B cell (primary cell): ENCODE measurements at regions not wholly inside any gene's neighbourhood (a gene's known extent, or its start where the extent isn't known, plus 50 kb on each side); places are given as distances from the start of the nearest gene placed in this dataset.

ENCODE experiments used
- ATAC-seq: fragments of 200-7000 bp; cut with Tn5 transposase; one replicate; pipeline ENCODE4 v1.10.0; 2021; ENCODE audit warnings: low read depth, mild to moderate bottlenecking, moderate number of reproducible peaks, moderate library complexity
- CTCF ChIA-PET: fragments of 350-600 bp; sonication (Branson Sonifier 250); formaldehyde crosslinking; loops from one replicate; lab custom pipeline; 2021; ENCODE audit warnings: antibody characterized with exemption, inconsistent platforms; lab: Charles Lee
- POLR2A ChIA-PET: fragments of 350-600 bp; sonication (Branson Sonifier 250); formaldehyde crosslinking; loops from one replicate; lab custom pipeline; 2021; ENCODE audit warnings: antibody characterized with exemption; lab: Charles Lee
- DNase-seq: peaks from one replicate; pipeline ENCODE4 v3.0.0; 2013
- H2AFZ ChIP-seq: 2 replicates; pipeline ENCODE4 v1.6.1; 2012; ENCODE audit warnings: mild to moderate bottlenecking, low read depth, low read length; ENCODE audit not compliant: insufficient read depth, poor library complexity, severe bottlenecking
- H3K27ac ChIP-seq, 2 donors: 1 replicate in 1 of 2; 2 replicates in 1 of 2; pipeline ENCODE4 v1.5.1; 2012 to 2013; ENCODE audit warnings: low read length in 2 of 2, mild to moderate bottlenecking in 2 of 2, moderate library complexity in 1 of 2
- H3K27me3 ChIP-seq, 4 experiments: fragments of 200-600 bp in 1 of 4; sonication (generic) in 1 of 4; replicated peaks in 1 of 4; 1 replicate in 2 of 4; 2 replicates in 2 of 4; pipeline versions ENCODE4 v1.6.1 to v1.7.0; 2013 to 2016; ENCODE audit warnings: low read length in 3 of 4, mild to moderate bottlenecking in 2 of 4, mixed read lengths in 1 of 4, moderate library complexity in 1 of 4; ENCODE audit not compliant: insufficient read depth in 4 of 4, control insufficient read depth in 3 of 4; ENCODE audit errors: control extremely low read depth in 1 of 4
- H3K36me3 ChIP-seq, 2 experiments: replicated peaks in 1 of 2; 1 replicate in 1 of 2; 2 replicates in 1 of 2; pipeline versions ENCODE4 v1.6.1 to v1.7.1; 2013; ENCODE audit warnings: low read length in 1 of 2; ENCODE audit not compliant: insufficient read depth in 2 of 2, control insufficient read depth in 1 of 2; ENCODE audit errors: control extremely low read depth in 1 of 2, extremely low read depth in 1 of 2
- H3K4me1 ChIP-seq, 2 donors: fragments of 200-600 bp in 1 of 2; sonication (generic) in 1 of 2; 1 replicate in 1 of 2; 2 replicates in 1 of 2; pipeline versions ENCODE4 v1.5.1 to v1.6.1; 2013 to 2017; ENCODE audit warnings: low read length in 2 of 2; ENCODE audit not compliant: control insufficient read depth in 2 of 2, insufficient read depth in 2 of 2
- H3K4me2 ChIP-seq: replicated peaks from 2 replicates; pipeline ENCODE3; 2012; ENCODE audit warnings: mild to moderate bottlenecking, low read depth, low read length; ENCODE audit not compliant: poor library complexity, severe bottlenecking
- H3K4me3 ChIP-seq, 5 experiments: fragments of 200-600 bp in 1 of 5; sonication (generic) in 1 of 5; 1 replicate in 3 of 5; 2 replicates in 2 of 5; pipeline versions ENCODE4 v1.5.1 to v1.7.0; 2011 to 2016; ENCODE audit warnings: low read length in 4 of 5, mild to moderate bottlenecking in 4 of 5, low read depth in 2 of 5, control low read depth in 1 of 5, moderate library complexity in 1 of 5; ENCODE audit not compliant: insufficient read depth in 1 of 5; ENCODE audit errors: control extremely low read depth in 1 of 5, extremely low read depth in 1 of 5
- H3K79me2 ChIP-seq: fragments of 200-600 bp; sonication (generic); one replicate; pipeline ENCODE4 v1.6.0; 2016; ENCODE audit warnings: low read length; ENCODE audit not compliant: control insufficient read depth, insufficient read depth
- H3K9ac ChIP-seq: fragments of 200-600 bp; sonication (generic); 2 replicates; pipeline ENCODE4 v1.6.1; 2017; ENCODE audit warnings: mild to moderate bottlenecking, low read length, moderate library complexity
- H3K9me3 ChIP-seq, 3 donors: one replicate each; pipeline versions ENCODE4 v1.6.1 to v1.7.1; 2013; ENCODE audit warnings: low read length in 2 of 3; ENCODE audit not compliant: control insufficient read depth in 2 of 3, insufficient read depth in 1 of 3; ENCODE audit errors: control extremely low read depth in 1 of 3
- H4K20me1 ChIP-seq: 2 replicates; pipeline ENCODE4 v1.6.0; 2012; ENCODE audit warnings: mild to moderate bottlenecking, low read length; ENCODE audit not compliant: insufficient read depth, control insufficient read depth, poor library complexity, severe bottlenecking
- H3K27ac Mint-ChIP-seq: one replicate; pipeline ENCODE4 v1.8.0; 2021; ENCODE audit warnings: mixed read lengths
- H3K27me3 Mint-ChIP-seq: one replicate; pipeline ENCODE4 v1.8.0; 2021; ENCODE audit warnings: mixed read lengths
- H3K4me1 Mint-ChIP-seq: one replicate; pipeline ENCODE4 v1.8.0; 2021; ENCODE audit warnings: mixed read lengths
- H3K4me3 Mint-ChIP-seq: one replicate; pipeline ENCODE4 v1.8.0; 2021; ENCODE audit warnings: mixed read lengths
- H3K9me3 Mint-ChIP-seq: one replicate; pipeline ENCODE4 v1.8.0; 2022; ENCODE audit warnings: mixed read lengths; ENCODE audit not compliant: insufficient read depth
- CTCF ChIP-seq: fragments of 200-600 bp; IDR thresholded peaks from one replicate; pipeline ENCODE4 v1.8.0; 2022; ENCODE audit warnings: antibody characterized with exemption, mild to moderate bottlenecking
- EZH2 ChIP-seq: IDR thresholded peaks from 2 replicates; pipeline ENCODE4 v1.6.1; 2012; ENCODE audit warnings: borderline replicate concordance, low read depth, mild to moderate bottlenecking, moderate library complexity, low read length; ENCODE audit not compliant: insufficient read depth, poor library complexity, severe bottlenecking
- WGBS: methylation state at CpG from one replicate; pipeline ENCODE4 v1.1.5; 2013; ENCODE audit warnings: missing lambda C conversion rate; ENCODE audit not compliant: insufficient coverage; 5-methylcytosine and 5-hydroxymethylcytosine counted together
- intact Hi-C: fragments of 100-400 bp; cut with micrococcal nuclease; formaldehyde crosslinking; loops from one replicate; pipeline ENCODE4 v1.10.0; 2022

- no peaks in the 10 kb centered on the region for H3K9me3 Mint-ChIP-seq
- Histone ChIP-seq H3K9ac (no peak overlapping the region), H3K4me3 (no peak overlapping the region), H3K36me3 (no peaks in the 10 kb centered on the region), H2AFZ (no peak overlapping the region), H4K20me1 (no peaks in the 10 kb centered on the region), H3K79me2 (no peaks in the 10 kb centered on the region), H3K9me3 (peaks cover 0 to 2% (median 0%) of the 10 kb centered on the region in 3 donors), H3K27me3 (peaks cover 0 to 6% (median 2%) of the 10 kb centered on the region in 4 experiments), H3K4me2 (no peak overlapping the region), H3K27ac (no peak overlapping the region), H3K4me1 (no peaks in the 10 kb centered on the region)
- TF ChIP-seq EZH2 (no peak), CTCF (no peak)
- ChIA-PET POLR2A (no interaction called here), CTCF (no interaction called here)
- peaks cover 30% of the 10 kb centered on the region for H3K27me3 Mint-ChIP-seq
- DNase-seq (no peak), ATAC-seq (no peak)
- H3K4me3 Mint-ChIP-seq, result no peak overlapping the region
- H3K4me1 Mint-ChIP-seq, result no peaks in the 10 kb centered on the region
- H3K27ac Mint-ChIP-seq, result no peak overlapping the region
- intact Hi-C loops, result no loop called here
- no CpG with 5 or more reads among the region's 2 CpGs for WGBS
These were observed 274.9 kb upstream of the NR5A2 start for GRCh38 chr1:199752688-199753027.

- Histone ChIP-seq H2AFZ (no peak overlapping the region), H3K4me3 (no peak overlapping the region), H3K4me2 (no peak overlapping the region), H4K20me1 (no peaks in the 10 kb centered on the region), H3K79me2 (no peaks in the 10 kb centered on the region), H3K27me3 (peaks cover 0 to 6% (median 3%) of the 10 kb centered on the region in 4 experiments), H3K36me3 (no peaks in the 10 kb centered on the region), H3K9me3 (peaks cover 0 to 2% (median 0%) of the 10 kb centered on the region in 3 donors), H3K27ac (no peak overlapping the region), H3K4me1 (no peaks in the 10 kb centered on the region), H3K9ac (no peak overlapping the region)
- Mint-ChIP-seq H3K27me3 (peaks cover 33% of the 10 kb centered on the region), H3K4me3 (no peak overlapping the region), H3K27ac (no peak overlapping the region), H3K9me3 (no peaks in the 10 kb centered on the region), H3K4me1 (no peaks in the 10 kb centered on the region)
- intact Hi-C loops, result no loop called here
- 92% methylated on average over 2 of the region's 2 CpGs for WGBS
- DNase-seq (no peak), ATAC-seq (no peak)
- ChIA-PET POLR2A (no interaction called here), CTCF (interaction anchor here (0.8 kb wide), 1 partner anchor 735 kb away, joined by 3 read pairs; no protein-coding TSS in a partner anchor)
- TF ChIP-seq EZH2, result no peak
- TF ChIP-seq CTCF, result no peak
These were observed 274.0 kb upstream of the NR5A2 start for GRCh38 chr1:199753513-199753912.
